H9 (cell line): ENCODE measurements at regions not wholly inside any gene's neighbourhood (a gene's known extent, or its start where the extent isn't known, plus 50 kb on each side); places are given as distances from the start of the nearest gene placed in this dataset.
A peak's percentile ranks its signal among the peaks of the same experiment; 100 is the strongest.

Experiments
- DNase-seq: peaks from one replicate; pipeline ENCODE4 v3.0.0-alpha.2; 2017
- H2AFZ ChIP-seq: one replicate; pipeline ENCODE4 v1.6.1; 2013; ENCODE audit warnings: mild to moderate bottlenecking, low read length, control low read depth, moderate library complexity
- H2AK5ac ChIP-seq: 2 replicates; pipeline ENCODE4 v1.6.1; 2013; ENCODE audit warnings: low read length, control low read depth, mixed read lengths; ENCODE audit not compliant: insufficient read length
- H2BK120ac ChIP-seq: one replicate; pipeline ENCODE4 v1.6.1; 2013; ENCODE audit warnings: low read depth, mild to moderate bottlenecking, low read length, control low read depth, inconsistent platforms; ENCODE audit not compliant: poor library complexity, severe bottlenecking
- H2BK12ac ChIP-seq: 2 replicates; pipeline ENCODE4 v1.6.1; 2013; ENCODE audit warnings: low read length, control low read depth, mixed read lengths, low read depth; ENCODE audit not compliant: insufficient read length
- H2BK15ac ChIP-seq: 2 replicates; pipeline ENCODE4 v1.6.1; 2013; ENCODE audit warnings: low read depth, low read length, control low read depth
- H2BK20ac ChIP-seq: one replicate; pipeline ENCODE4 v1.6.1; 2013; ENCODE audit warnings: low read depth, mild to moderate bottlenecking, low read length, control low read depth, inconsistent platforms; ENCODE audit not compliant: poor library complexity, severe bottlenecking
- H2BK5ac ChIP-seq: 2 replicates; pipeline ENCODE4 v1.6.1; 2013; ENCODE audit warnings: low read length, control low read depth, mixed read lengths; ENCODE audit not compliant: insufficient read length
- H3K14ac ChIP-seq: 2 replicates; pipeline ENCODE4 v1.6.1; 2013; ENCODE audit warnings: low read length, control low read depth; ENCODE audit not compliant: insufficient read depth
- H3K18ac ChIP-seq: 2 replicates; pipeline ENCODE4 v1.6.1; 2013; ENCODE audit warnings: low read depth, mild to moderate bottlenecking, mixed read lengths, low read length, control low read depth; ENCODE audit not compliant: insufficient read length
- H3K23ac ChIP-seq: 2 replicates; pipeline ENCODE4 v1.6.1; 2013; ENCODE audit warnings: low read length, control low read depth, mixed read lengths, low read depth; ENCODE audit not compliant: insufficient read length
- H3K23me2 ChIP-seq: 2 replicates; pipeline ENCODE4 v1.6.1; 2013; ENCODE audit warnings: low read depth, mild to moderate bottlenecking, mixed read lengths, low read length, control low read depth; ENCODE audit not compliant: insufficient read length, poor library complexity, severe bottlenecking
- H3K27ac ChIP-seq: 2 replicates; pipeline ENCODE4 v1.5.1; 2013; ENCODE audit warnings: low read length, control low read depth, mixed read lengths, low read depth; ENCODE audit not compliant: insufficient read length
- H3K27me3 ChIP-seq: 2 replicates; pipeline ENCODE4 v1.6.1; 2013; ENCODE audit warnings: low read length, control low read depth, inconsistent platforms; ENCODE audit not compliant: insufficient read depth
- H3K4ac ChIP-seq: 2 replicates; pipeline ENCODE4 v1.6.1; 2013; ENCODE audit warnings: low read depth, mild to moderate bottlenecking, control low read depth, inconsistent platforms, low read length, moderate library complexity
- H3K4me1 ChIP-seq: 2 replicates; pipeline ENCODE4 v1.6.1; 2013; ENCODE audit warnings: low read length, control low read depth, inconsistent platforms; ENCODE audit not compliant: insufficient read depth
- H3K4me2 ChIP-seq: 2 replicates; pipeline ENCODE4 v1.6.1; 2013; ENCODE audit warnings: low read length, control low read depth, mixed read lengths; ENCODE audit not compliant: insufficient read length, insufficient read depth
- H3K56ac ChIP-seq: 2 replicates; pipeline ENCODE4 v1.6.1; 2013; ENCODE audit warnings: low read depth, mild to moderate bottlenecking, mixed read lengths, low read length, control low read depth; ENCODE audit not compliant: insufficient read length
- H3K79me1 ChIP-seq: 2 replicates; pipeline ENCODE4 v1.6.1; 2013; ENCODE audit warnings: low read depth, mild to moderate bottlenecking, moderate library complexity, low read length, control low read depth, inconsistent platforms; ENCODE audit not compliant: insufficient read depth, poor library complexity, severe bottlenecking
- H3K79me2 ChIP-seq: 2 replicates; pipeline ENCODE4 v1.6.1; 2013; ENCODE audit warnings: low read length, control low read depth, inconsistent platforms; ENCODE audit not compliant: insufficient read depth
- H3K9ac ChIP-seq: 2 replicates; pipeline ENCODE4 v1.6.1; 2013; ENCODE audit warnings: low read length, control low read depth, mixed read lengths; ENCODE audit not compliant: insufficient read length; ENCODE audit errors: extremely low read depth
- H3K9me3 ChIP-seq: one replicate; pipeline ENCODE4 v1.6.1; 2013; ENCODE audit warnings: low read depth, low read length, inconsistent platforms; ENCODE audit not compliant: control insufficient read depth
- H3T11ph ChIP-seq: one replicate; pipeline ENCODE4 v1.6.1; 2013; ENCODE audit warnings: mild to moderate bottlenecking, low read length, control low read depth, inconsistent platforms
- H4K20me1 ChIP-seq: one replicate; pipeline ENCODE4 v1.6.1; 2013; ENCODE audit not compliant: control insufficient read depth, insufficient read length, insufficient read depth
- H4K5ac ChIP-seq: 2 replicates; pipeline ENCODE4 v1.6.1; 2013; ENCODE audit warnings: low read depth, mild to moderate bottlenecking, mixed read lengths, low read length, control low read depth; ENCODE audit not compliant: insufficient read length
- H4K8ac ChIP-seq: replicated peaks from 2 replicates; pipeline ENCODE4 v1.6.1; 2013; ENCODE audit warnings: low read length, control low read depth, mixed read lengths, low read depth; ENCODE audit not compliant: insufficient read length
- H4K91ac ChIP-seq: 2 replicates; pipeline ENCODE4 v1.6.1; 2013; ENCODE audit warnings: low read depth, mild to moderate bottlenecking, moderate library complexity, mixed read lengths, low read length, control low read depth; ENCODE audit not compliant: insufficient read length
- H3K27ac Mint-ChIP-seq, 3 experiments: 2 replicates in 2 of 3; 3 replicates in 1 of 3; pipeline ENCODE4 v1.8.0; 2020 to 2021; ENCODE audit warnings: mixed read lengths in 3 of 3, mild to moderate bottlenecking in 1 of 3, moderate library complexity in 1 of 3
- H3K27me3 Mint-ChIP-seq: 2 replicates; pipeline ENCODE4 v1.8.0; 2021; ENCODE audit warnings: low read depth, mild to moderate bottlenecking, moderate library complexity, mixed read lengths
- H3K36me3 Mint-ChIP-seq, 3 experiments: 2 replicates in 2 of 3; 3 replicates in 1 of 3; pipeline ENCODE4 v1.8.0; 2020 to 2021; ENCODE audit warnings: low read depth in 3 of 3, mixed read lengths in 3 of 3; ENCODE audit not compliant: insufficient read depth in 1 of 3
- H3K4me1 Mint-ChIP-seq, 2 experiments: 2 replicates each; pipeline ENCODE4 v1.8.0; 2020; ENCODE audit warnings: mixed read lengths in 2 of 2
- H3K4me3 Mint-ChIP-seq, 2 experiments: 2 replicates in 1 of 2; 3 replicates in 1 of 2; pipeline ENCODE4 v1.8.0; 2020 to 2021; ENCODE audit warnings: mild to moderate bottlenecking in 2 of 2, mixed read lengths in 2 of 2, moderate library complexity in 1 of 2
- H3K9me3 Mint-ChIP-seq, 2 experiments: 2 replicates in 1 of 2; 3 replicates in 1 of 2; pipeline ENCODE4 v1.8.0; 2020; ENCODE audit warnings: mild to moderate bottlenecking in 2 of 2, mixed read lengths in 2 of 2, moderate library complexity in 1 of 2
- WGBS: extraction: QIAGEN DNeasy Blood & Tissue Kit; methylation state at CpG from one replicate; pipeline ENCODE4 v1.1.7; 2013; ENCODE audit warnings: missing lambda C conversion rate, low lambda C conversion rate, mixed read lengths; ENCODE audit not compliant: insufficient read length; ENCODE audit errors: extremely low coverage; 5-methylcytosine and 5-hydroxymethylcytosine counted together
- TF ChIP-seq, protein P1 (sequence below): fragments of 200-600 bp; sonication (generic); conservative IDR thresholded peaks from 3 replicates; pipeline ENCODE4 v1.8.0; 2021; ENCODE audit warnings: antibody characterized with exemption, mild to moderate bottlenecking

DNA sequence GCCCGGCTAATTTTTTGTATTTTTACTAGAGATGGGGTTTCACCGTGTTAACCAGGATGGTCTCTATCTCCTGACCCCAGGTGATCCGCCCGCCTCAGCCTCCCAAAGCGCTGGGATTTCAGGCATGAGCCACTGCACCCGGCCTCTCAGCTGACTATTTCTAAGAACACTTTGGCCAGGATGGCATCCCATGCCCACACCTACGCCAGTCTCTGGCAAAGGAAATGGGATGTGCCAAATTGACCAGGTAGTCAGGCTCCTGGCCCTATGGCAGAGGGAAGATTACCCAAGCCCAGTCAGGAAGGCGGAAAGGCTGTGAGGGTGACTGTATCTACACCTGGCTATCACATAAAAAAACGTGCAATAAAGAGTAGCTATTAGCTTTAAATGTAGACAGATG lies 94.1 kb upstream of the DUSP5 start:
- Histone ChIP-seq H3K4me1 (no peaks in the 10 kb centered on the region; the same call in 1 of the 2 replicates), H2BK20ac (no peak overlapping the region), H3K79me1 (no peaks in the 10 kb centered on the region), H2AK5ac (no peak overlapping the region), H4K5ac (no peak overlapping the region), H3K23ac (no peak overlapping the region), H2BK15ac (no peak overlapping the region), H2BK5ac (no peak overlapping the region), H2BK120ac (no peak overlapping the region), H3K23me2 (no peaks in the 10 kb centered on the region), H2BK12ac (no peak overlapping the region), H3K9ac (no peak overlapping the region), H3K18ac (no peak overlapping the region), H3K14ac (peak overlapping the region; percentile 41; the same call in 1 of the 2 replicates), H3K4me2 (no peak overlapping the region), H2AFZ (no peak overlapping the region), H4K20me1 (no peaks in the 10 kb centered on the region), H3K9me3 (no peaks in the 10 kb centered on the region), H4K8ac (no peak overlapping the region), H3K27ac (no peak overlapping the region), H4K91ac (no peak overlapping the region), H3K27me3 (no peaks in the 10 kb centered on the region), H3K56ac (no peak overlapping the region), H3K4ac (no peak overlapping the region), H3T11ph (no peak overlapping the region), H3K79me2 (no peaks in the 10 kb centered on the region)
- no CpG with 5 or more reads among the region's 9 CpGs for WGBS
- no peak overlapping the region for H3K27ac Mint-ChIP-seq
- no peaks in the 10 kb centered on the region for H3K36me3 Mint-ChIP-seq
- TF ChIP-seq, protein P1, sequence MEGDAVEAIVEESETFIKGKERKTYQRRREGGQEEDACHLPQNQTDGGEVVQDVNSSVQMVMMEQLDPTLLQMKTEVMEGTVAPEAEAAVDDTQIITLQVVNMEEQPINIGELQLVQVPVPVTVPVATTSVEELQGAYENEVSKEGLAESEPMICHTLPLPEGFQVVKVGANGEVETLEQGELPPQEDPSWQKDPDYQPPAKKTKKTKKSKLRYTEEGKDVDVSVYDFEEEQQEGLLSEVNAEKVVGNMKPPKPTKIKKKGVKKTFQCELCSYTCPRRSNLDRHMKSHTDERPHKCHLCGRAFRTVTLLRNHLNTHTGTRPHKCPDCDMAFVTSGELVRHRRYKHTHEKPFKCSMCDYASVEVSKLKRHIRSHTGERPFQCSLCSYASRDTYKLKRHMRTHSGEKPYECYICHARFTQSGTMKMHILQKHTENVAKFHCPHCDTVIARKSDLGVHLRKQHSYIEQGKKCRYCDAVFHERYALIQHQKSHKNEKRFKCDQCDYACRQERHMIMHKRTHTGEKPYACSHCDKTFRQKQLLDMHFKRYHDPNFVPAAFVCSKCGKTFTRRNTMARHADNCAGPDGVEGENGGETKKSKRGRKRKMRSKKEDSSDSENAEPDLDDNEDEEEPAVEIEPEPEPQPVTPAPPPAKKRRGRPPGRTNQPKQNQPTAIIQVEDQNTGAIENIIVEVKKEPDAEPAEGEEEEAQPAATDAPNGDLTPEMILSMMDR = no peak
- H3K4me3 Mint-ChIP-seq = no peak overlapping the region
- H3K9me3 Mint-ChIP-seq = no peaks in the 10 kb centered on the region
- H3K4me1 Mint-ChIP-seq = peaks cover 19 to 25% of the 10 kb centered on the region in 2 experiments
- DNase-seq = no peak
- H3K27me3 Mint-ChIP-seq = peaks cover 10% of the 10 kb centered on the region
